GM21526 (cell line): ENCODE measurements at regions not wholly inside any gene's neighbourhood (a gene's known extent, or its start where the extent isn't known, plus 50 kb on each side); places are given as distances from the start of the nearest gene placed in this dataset.

Experiments
- ATAC-seq: cut with Tn5 transposase; IDR thresholded peaks from one replicate; pipeline ENCODE4 v1.9.1; 2021; ENCODE audit warnings: moderate library complexity; ENCODE audit not compliant: unreplicated experiment, low FRiP score

GRCh38 chr11:20251496-20251895, 91.2 kb upstream of the DBX1 start:
- no peak for ATAC-seq

GRCh38 chr11:20250644-20251247, 90.5 kb upstream of the DBX1 start:
- ATAC-seq: no peak

GRCh38 chr11:20249796-20250195, 89.5 kb upstream of the DBX1 start:
- ATAC-seq: no peak

- no peak for ATAC-seq
These were observed 89.1 kb upstream of the DBX1 start for GRCh38 chr11:20249378-20249777.

- no peak for ATAC-seq
These were observed 88.6 kb upstream of the DBX1 start for GRCh38 chr11:20248871-20249270.

GRCh38 chr11:20248121-20248772, 88.0 kb upstream of the DBX1 start:
- ATAC-seq: no peak

- no peak for ATAC-seq
These were observed 87.3 kb upstream of the DBX1 start for GRCh38 chr11:20247591-20248007.

- no peak for ATAC-seq
These were observed 83.7 kb upstream of the DBX1 start for GRCh38 chr11:20243974-20244373.

GRCh38 chr11:20238712-20239111, 78.4 kb upstream of the DBX1 start:
- no peak for ATAC-seq

GRCh38 chr11:20235164-20235563, 74.9 kb upstream of the DBX1 start:
- ATAC-seq: no peak

- ATAC-seq: no peak
These were observed 67.4 kb upstream of the DBX1 start for GRCh38 chr11:20227631-20228030.

- ATAC-seq: no peak
These were observed 66.7 kb upstream of the DBX1 start for GRCh38 chr11:20226933-20227332.

GRCh38 chr11:20221566-20221965, 61.3 kb upstream of the DBX1 start:
- no peak for ATAC-seq

GRCh38 chr11:20213790-20214189, 53.5 kb upstream of the DBX1 start:
- ATAC-seq: peak; percentile 75

- no peak for ATAC-seq
These were observed 51.4 kb upstream of the DBX1 start for GRCh38 chr11:20211691-20212090.
